Stimulated activated CD8-positive, alpha-beta memory T cell treated with anti-CD3 and anti-CD28 coated beads, Interleukin-4, amount 100 ng/mL, for 4 hours (primary cell): ENCODE measurements at regions not wholly inside any gene's neighbourhood (a gene's known extent, or its start where the extent isn't known, plus 50 kb on each side); places are given as distances from the start of the nearest gene placed in this dataset.
"Not testable (repeated sequence)": the region's sequence is repeated elsewhere in the genome, so short reads cannot be mapped to it uniquely, and the experiment has no call there.

ENCODE experiments used
- DNase-seq, 2 donors: peaks; one replicate each; pipeline ENCODE4 v3.0.0-alpha.2; 2020; ENCODE audit warnings: low read depth in 2 of 2, low spot score in 1 of 2

- DNase-seq: no peak
Measured at GRCh38 chr3:21979706-21980105, 228.7 kb upstream of the ZNF385D start.

DNA sequence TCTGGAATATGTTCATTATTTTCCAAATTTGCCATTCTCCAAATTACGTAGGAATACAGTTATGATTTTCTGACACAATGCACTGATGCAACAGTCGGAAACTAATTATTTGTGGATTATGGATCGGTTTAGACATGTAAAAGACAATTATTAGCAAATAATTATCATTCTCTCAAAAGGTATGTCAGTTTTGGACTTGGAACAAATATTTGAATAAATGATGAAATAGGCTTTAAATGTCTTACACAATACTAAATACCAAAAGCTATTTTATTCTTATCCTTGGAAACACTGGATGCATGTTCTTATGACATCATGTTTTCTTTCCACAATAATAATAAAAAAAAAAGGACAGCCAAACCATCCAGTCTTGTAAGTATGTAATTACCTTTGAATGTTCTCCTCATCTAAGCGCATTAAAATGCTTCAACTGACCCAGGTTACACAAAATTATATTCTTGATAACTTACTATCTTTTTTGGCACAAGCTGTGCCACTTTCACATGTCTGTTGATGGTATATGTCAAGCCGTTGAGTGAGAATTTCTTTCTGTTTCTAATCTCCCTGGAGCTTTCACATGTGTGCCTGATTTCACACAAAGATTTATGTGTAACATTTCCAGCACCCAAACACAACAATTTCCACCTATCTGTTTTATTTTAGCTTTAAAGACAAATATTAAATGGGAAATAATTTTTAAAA lies 238.5 kb upstream of the ZNF385D start:
- DNase-seq: no peak

- DNase-seq: no peak
Measured at GRCh38 chr3:21991061-21991460, 240.1 kb upstream of the ZNF385D start.

DNA sequence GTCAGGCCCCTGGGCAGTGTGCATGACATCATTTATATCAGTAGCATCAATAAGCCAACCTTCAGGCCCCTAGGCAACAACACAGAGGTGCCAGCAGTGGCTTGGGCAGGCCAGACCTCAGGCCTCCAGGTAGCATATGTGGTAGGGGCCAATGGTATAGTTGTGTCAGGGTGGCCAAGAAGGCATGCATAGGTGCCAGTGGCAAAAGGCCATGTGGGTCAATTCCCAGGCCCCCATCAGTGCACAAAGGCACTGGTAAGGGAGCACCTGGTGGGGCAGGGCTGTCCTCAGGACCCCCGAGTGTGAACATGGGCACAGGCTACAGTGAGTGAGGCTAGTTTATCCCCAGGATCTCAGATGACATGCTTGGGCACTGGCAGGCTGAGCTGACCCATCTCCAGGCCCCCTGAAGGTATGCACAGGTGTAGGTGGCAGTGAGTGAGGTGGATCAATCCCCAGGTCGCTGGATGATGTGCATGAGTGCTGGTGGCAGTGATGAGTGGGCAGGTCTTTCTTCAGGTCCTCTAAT lies 244.1 kb upstream of the ZNF385D start:
- DNase-seq: no peak

DNA sequence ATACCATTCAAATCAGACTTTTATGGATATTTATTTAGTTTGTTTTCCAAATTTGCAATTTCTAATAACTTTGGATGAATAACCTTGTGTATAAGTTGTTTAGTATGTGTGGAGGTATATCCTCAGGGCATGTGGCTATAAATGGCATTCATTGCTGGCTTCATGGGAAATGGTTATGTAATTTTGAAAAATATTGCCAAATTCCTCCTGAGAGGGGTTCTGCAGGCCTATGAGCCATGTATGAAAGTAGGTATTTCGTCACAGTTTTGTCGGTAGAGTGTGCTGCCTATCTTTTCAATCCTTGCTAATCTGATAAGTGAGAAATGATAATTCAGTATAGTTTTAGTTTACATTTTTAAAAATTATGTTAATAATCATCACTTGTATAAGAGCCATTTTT lies 256.4 kb upstream of the ZNF385D start:
- no peak for DNase-seq

DNA sequence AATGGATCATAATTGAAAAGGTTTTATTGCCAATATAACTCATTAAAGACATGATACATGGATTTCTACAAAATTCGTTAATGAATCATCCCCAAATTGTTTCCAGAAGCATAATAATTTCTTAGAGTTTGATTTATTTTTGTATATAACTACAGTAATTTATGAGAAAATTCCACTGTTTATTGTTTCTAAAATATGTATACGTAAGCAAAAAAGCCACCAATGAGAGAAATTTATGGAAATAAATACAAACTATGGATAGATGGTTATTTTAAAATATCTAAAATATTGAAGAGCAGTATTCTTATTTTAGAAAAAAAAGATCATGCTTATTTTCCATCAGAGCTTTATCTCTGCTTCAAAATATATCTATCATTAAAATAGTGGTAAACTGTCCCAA lies 260.0 kb upstream of the ZNF385D start:
- DNase-seq: no peak

GRCh38 chr3:22012471-22012870 lies 261.5 kb upstream of the ZNF385D start:
- no peak for DNase-seq

DNA sequence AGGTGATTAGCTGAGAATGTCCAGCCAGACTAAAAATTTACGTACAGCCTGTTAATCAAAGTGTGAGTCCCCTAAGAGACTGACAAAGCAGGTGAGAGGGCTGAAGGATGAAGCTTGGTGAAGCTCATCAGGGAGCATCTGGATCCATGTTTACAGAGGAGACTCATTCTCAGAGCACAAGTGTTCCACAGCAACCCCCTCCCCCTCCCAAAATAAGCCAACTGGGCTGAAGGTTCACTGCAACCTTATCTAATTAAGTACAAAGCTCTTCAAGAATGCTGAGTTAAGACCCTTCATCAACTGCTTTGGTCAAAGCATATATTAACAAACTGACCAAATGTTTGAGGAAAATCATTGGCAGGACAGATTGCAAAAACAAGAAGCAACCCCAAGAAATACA lies 262.6 kb upstream of the ZNF385D start:
- DNase-seq: no peak

DNA sequence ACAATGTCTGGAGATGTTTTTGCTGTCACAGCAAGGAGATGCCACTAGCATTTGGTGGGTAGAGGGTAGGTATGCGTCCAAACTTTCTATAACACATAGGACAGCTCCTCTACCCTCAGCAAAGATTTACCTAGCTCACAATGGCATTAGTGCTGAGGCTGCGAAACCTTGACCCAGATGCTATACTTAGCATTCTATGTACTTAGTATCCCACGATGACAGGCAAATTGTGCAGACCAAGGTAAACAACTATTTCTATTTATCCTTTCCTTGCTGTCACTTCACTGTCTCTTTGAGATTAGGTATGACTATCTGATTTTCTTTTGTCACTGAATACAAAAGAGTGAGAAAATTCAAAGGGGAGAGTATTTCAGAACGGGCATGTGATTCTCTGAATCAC lies 265.2 kb upstream of the ZNF385D start:
- DNase-seq: no peak

- DNase-seq: not testable (repeated sequence)
Measured at GRCh38 chr3:22024638-22025037, 273.6 kb upstream of the ZNF385D start.

- DNase-seq: no peak
Measured at GRCh38 chr3:22029480-22029879, 278.5 kb upstream of the ZNF385D start.

DNA sequence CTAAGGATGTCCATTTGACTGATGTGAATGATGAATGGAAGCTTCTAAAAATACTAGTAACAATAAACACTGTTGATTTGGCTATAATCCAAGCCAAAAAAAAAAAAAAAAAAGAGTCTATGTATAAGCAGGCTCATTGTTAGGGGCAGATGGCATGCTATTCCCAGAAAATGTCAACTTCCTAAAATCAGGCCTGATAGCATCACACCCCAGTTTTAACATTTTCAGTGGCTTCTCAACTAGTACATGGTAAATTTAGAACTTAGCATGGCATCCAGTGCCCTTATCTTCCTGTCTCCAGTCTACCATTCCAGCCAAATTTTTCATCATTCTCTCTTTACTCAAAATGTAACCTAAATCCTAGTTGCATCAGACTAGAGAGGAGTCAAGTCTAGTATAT lies 288.2 kb upstream of the ZNF385D start:
- no peak for DNase-seq

DNA sequence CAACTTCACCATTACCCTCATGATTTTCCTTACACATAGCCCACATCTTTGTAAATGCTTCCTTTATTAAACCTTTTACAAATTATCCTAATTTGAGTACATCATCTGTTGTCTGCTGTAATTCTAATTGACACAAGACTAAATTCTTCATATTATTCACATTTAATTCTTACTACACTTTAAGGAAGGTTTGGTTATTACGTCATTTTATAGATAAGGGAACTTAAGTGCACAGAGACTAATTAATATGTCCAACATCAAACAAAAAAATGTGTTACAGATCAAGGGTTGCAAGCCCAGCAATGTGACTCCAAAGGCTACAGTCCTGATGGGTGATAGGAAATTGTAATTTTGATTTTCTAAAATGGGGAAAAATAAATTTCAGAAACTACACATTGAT lies 289.1 kb upstream of the ZNF385D start:
- DNase-seq: no peak

GRCh38 chr3:22045882-22046281 lies 294.9 kb upstream of the ZNF385D start:
- DNase-seq: no peak

DNA sequence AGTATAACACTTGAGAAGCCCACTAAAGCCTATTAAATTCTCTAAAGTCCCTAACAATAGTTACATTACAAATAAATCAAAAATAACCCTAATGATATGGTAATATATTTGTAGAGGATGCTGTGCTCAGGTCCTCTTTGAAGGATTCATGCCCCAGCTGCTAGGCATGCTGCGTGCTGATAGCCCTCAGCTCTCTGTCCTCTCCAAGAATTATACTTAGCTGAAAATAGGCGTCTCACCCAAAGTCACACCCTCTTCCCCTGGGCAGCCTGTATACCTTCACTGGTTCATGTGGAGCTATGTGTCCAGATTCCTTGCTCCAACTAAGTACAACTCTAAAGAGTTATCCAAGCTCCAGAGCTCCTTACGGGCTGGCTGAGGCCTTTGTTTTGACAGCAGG lies 312.5 kb upstream of the ZNF385D start:
- DNase-seq: no peak

GRCh38 chr3:22068619-22069018 lies 317.6 kb upstream of the ZNF385D start:
- no peak for DNase-seq

GRCh38 chr3:22088204-22088603 lies 337.2 kb upstream of the ZNF385D start:
- no peak for DNase-seq

- DNase-seq: no peak
Measured at GRCh38 chr3:22089284-22089683, 338.3 kb upstream of the ZNF385D start.

DNA sequence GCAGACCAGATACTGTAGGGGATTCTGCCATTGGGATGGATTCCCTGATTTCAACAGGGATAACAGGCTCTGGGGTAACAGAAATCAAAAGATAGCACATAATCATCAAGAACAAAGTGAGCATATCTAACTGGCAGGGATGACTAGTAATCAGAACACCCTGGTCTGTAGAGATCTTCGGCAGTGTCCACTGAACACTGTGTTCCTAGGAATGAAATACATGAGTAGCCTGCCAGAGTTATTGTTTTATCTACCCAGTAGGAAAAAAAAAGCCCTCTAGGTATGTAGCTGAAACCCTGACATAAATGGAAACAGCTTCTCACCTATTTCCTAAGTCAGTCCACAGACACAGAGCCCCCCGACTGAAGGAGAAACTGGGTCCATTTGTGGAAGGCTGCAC lies 340.3 kb upstream of the ZNF385D start:
- DNase-seq: no peak

DNA sequence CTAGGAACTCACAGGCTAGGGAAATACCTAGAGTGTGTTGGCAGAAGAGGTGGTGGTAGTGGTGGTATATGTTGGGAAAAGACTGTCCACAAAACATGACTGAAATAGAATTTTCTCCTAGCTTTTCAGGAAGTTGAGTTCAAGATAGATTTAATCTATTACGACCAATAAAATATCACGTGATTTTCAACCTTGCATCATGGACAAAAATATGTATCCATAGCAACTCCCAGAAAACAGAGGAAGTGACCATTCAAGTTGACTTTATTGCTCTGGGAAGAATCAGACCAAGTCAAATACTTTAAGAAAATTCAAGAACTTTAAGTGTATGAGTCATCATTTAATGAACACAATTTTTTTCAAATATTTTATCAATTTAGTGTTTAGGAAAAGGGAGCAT lies 347.0 kb upstream of the ZNF385D start:
- no peak for DNase-seq

GRCh38 chr3:22101351-22101750 lies 350.3 kb upstream of the ZNF385D start:
- no peak for DNase-seq

GRCh38 chr3:22101811-22102210 lies 350.8 kb upstream of the ZNF385D start:
- no peak for DNase-seq

- DNase-seq: no peak
Measured at GRCh38 chr3:22103423-22103822, 352.4 kb upstream of the ZNF385D start.
